ENCODE measurements at regions not wholly inside any gene's neighbourhood (a gene's known extent, or its start where the extent isn't known, plus 50 kb on each side); places are given as distances from the start of the nearest gene placed in this dataset.

- no peak overlapping the region for H3K4me3 ChIP-seq (ENCODE audit: low read length in 2 of 2)
- no peak for DNase-seq
- no peaks in the 10 kb centered on the region for H3K4me1 ChIP-seq (ENCODE audit: control insufficient read depth in 1 of 2, insufficient read depth in 2 of 2, low read length in 2 of 2)
- H3K9me3 ChIP-seq (ENCODE audit: control insufficient read depth, low read length) = peaks cover 1% of the 10 kb centered on the region
- no peaks in the 10 kb centered on the region for H3K36me3 ChIP-seq (ENCODE audit: control insufficient read depth in 1 of 2, insufficient read depth in 2 of 2, low read length in 1 of 2)
- WGBS, 2 donors = 17 to 18% methylated on average over 6 of the region's 6 CpGs
- no peak overlapping the region for H3K27ac ChIP-seq (ENCODE audit: low read depth in 1 of 2, low read length in 2 of 2)
- intact Hi-C loops (cut with DNase I) = loop anchor here in 1 of 2 donors (2.0 kb wide), 1 partner anchor 65 kb away; no protein-coding TSS in a partner anchor
- no peaks in the 10 kb centered on the region for H3K27me3 ChIP-seq (ENCODE audit: control insufficient read depth in 1 of 2, insufficient read depth in 2 of 2, low read length in 1 of 2)
- ATAC-seq (ENCODE audit: low FRiP score) = no peak
These were observed 489.8 kb upstream of the FLRT2 start for GRCh38 chr14:85040046-85040685.

- no peak for DNase-seq
- no peak for ATAC-seq (ENCODE audit: low FRiP score)
These were observed 488.3 kb upstream of the FLRT2 start for GRCh38 chr14:85041618-85042017.

GRCh38 chr14:85042301-85042700, 487.6 kb upstream of the FLRT2 start:
- no peak for ATAC-seq (ENCODE audit: low FRiP score)
- intact Hi-C loops (cut with DNase I) = no loop called here
- WGBS, 2 donors = 95 to 97% methylated on average over 1 of the region's 1 CpG

More at GRCh38 chr14:85041618-85042017, 488.3 kb upstream of the FLRT2 start:
- no peaks in the 10 kb centered on the region for H3K4me1 ChIP-seq (ENCODE audit: control insufficient read depth in 1 of 2, insufficient read depth in 2 of 2, low read length in 2 of 2)
- no peaks in the 10 kb centered on the region for H3K36me3 ChIP-seq (ENCODE audit: control insufficient read depth in 1 of 2, insufficient read depth in 2 of 2, low read length in 1 of 2)
- intact Hi-C loops (cut with DNase I) = loop anchor here in 1 of 2 donors (2.0 kb wide), 1 partner anchor 63 kb away; no protein-coding TSS in a partner anchor
- H3K9me3 ChIP-seq (ENCODE audit: control insufficient read depth, low read length) = peaks cover 1% of the 10 kb centered on the region
- H3K4me3 ChIP-seq (ENCODE audit: low read length in 2 of 2) = no peak overlapping the region
- H3K27ac ChIP-seq (ENCODE audit: low read depth in 1 of 2, low read length in 2 of 2) = no peak overlapping the region
- no peaks in the 10 kb centered on the region for H3K27me3 ChIP-seq (ENCODE audit: control insufficient read depth in 1 of 2, insufficient read depth in 2 of 2, low read length in 1 of 2)

DNA sequence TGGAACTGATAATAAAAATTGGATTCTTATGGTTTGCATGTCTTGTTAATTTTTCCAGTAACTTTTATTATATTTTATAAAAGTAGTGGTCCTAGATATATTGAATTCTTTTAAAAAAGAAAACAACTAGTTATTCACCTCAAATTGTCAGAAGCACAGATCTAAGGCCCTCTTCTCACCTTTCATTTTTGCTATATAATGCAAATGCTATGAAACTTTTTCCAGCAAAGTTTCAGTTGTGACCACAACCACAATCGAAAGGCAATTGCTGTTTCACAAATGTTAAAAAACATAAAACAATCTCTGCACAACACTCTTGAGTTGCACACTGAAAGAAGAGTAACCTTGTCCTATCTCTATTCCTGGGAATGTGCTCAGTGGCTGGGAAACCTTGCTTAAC, 479.8 kb upstream of the FLRT2 start:
- no peaks in the 10 kb centered on the region for H3K9me3 ChIP-seq (ENCODE audit: control insufficient read depth, low read length)
- 90 to 93% methylated on average over 1 of the region's 1 CpG for WGBS, 2 donors
- no peak overlapping the region for H3K4me3 ChIP-seq (ENCODE audit: low read length in 2 of 2)
- ATAC-seq (ENCODE audit: low FRiP score) (no peak), DNase-seq (no peak)
- H3K4me1 ChIP-seq (ENCODE audit: control insufficient read depth in 1 of 2, insufficient read depth in 2 of 2, low read length in 2 of 2) = no peaks in the 10 kb centered on the region
- no peak overlapping the region for H3K27ac ChIP-seq (ENCODE audit: low read depth in 1 of 2, low read length in 2 of 2)
- no peaks in the 10 kb centered on the region for H3K27me3 ChIP-seq (ENCODE audit: control insufficient read depth in 1 of 2, insufficient read depth in 2 of 2, low read length in 1 of 2)
- H3K36me3 ChIP-seq (ENCODE audit: control insufficient read depth in 1 of 2, insufficient read depth in 2 of 2, low read length in 1 of 2) = no peaks in the 10 kb centered on the region
- intact Hi-C loops (cut with DNase I) = no loop called here

More at GRCh38 chr14:85042301-85042700, 487.6 kb upstream of the FLRT2 start:
- H3K4me1 ChIP-seq (ENCODE audit: control insufficient read depth in 1 of 2, insufficient read depth in 2 of 2, low read length in 2 of 2) = no peaks in the 10 kb centered on the region
- no peaks in the 10 kb centered on the region for H3K36me3 ChIP-seq (ENCODE audit: control insufficient read depth in 1 of 2, insufficient read depth in 2 of 2, low read length in 1 of 2)
- peaks cover 1% of the 10 kb centered on the region for H3K9me3 ChIP-seq (ENCODE audit: control insufficient read depth, low read length)
- H3K27ac ChIP-seq (ENCODE audit: low read depth in 1 of 2, low read length in 2 of 2) = no peak overlapping the region
- DNase-seq = no peak
- no peaks in the 10 kb centered on the region for H3K27me3 ChIP-seq (ENCODE audit: control insufficient read depth in 1 of 2, insufficient read depth in 2 of 2, low read length in 1 of 2)
- H3K4me3 ChIP-seq (ENCODE audit: low read length in 2 of 2) = no peak overlapping the region

GRCh38 chr14:85052646-85053045, 477.3 kb upstream of the FLRT2 start:
- ATAC-seq (ENCODE audit: low FRiP score) (no peak), DNase-seq (no peak)
- no peaks in the 10 kb centered on the region for H3K27me3 ChIP-seq (ENCODE audit: control insufficient read depth in 1 of 2, insufficient read depth in 2 of 2, low read length in 1 of 2)
- no peak overlapping the region for H3K27ac ChIP-seq (ENCODE audit: low read depth in 1 of 2, low read length in 2 of 2)
- H3K9me3 ChIP-seq (ENCODE audit: control insufficient read depth, low read length) = no peaks in the 10 kb centered on the region
- H3K4me1 ChIP-seq (ENCODE audit: control insufficient read depth in 1 of 2, insufficient read depth in 2 of 2, low read length in 2 of 2) = no peaks in the 10 kb centered on the region
- no peak overlapping the region for H3K4me3 ChIP-seq (ENCODE audit: low read length in 2 of 2)
- intact Hi-C loops (cut with DNase I) = no loop called here
- no peaks in the 10 kb centered on the region for H3K36me3 ChIP-seq (ENCODE audit: control insufficient read depth in 1 of 2, insufficient read depth in 2 of 2, low read length in 1 of 2)
- 78 to 81% methylated on average over 2 of the region's 2 CpGs for WGBS, 2 donors

- H3K4me3 ChIP-seq (ENCODE audit: low read length in 2 of 2) = no peak overlapping the region
- H3K9me3 ChIP-seq (ENCODE audit: control insufficient read depth, low read length) = no peaks in the 10 kb centered on the region
- no peaks in the 10 kb centered on the region for H3K27me3 ChIP-seq (ENCODE audit: control insufficient read depth in 1 of 2, insufficient read depth in 2 of 2, low read length in 1 of 2)
- H3K27ac ChIP-seq (ENCODE audit: low read depth in 1 of 2, low read length in 2 of 2) = no peak overlapping the region
- ATAC-seq (ENCODE audit: low FRiP score) = no peak
- H3K36me3 ChIP-seq (ENCODE audit: control insufficient read depth in 1 of 2, insufficient read depth in 2 of 2, low read length in 1 of 2) = no peaks in the 10 kb centered on the region
- intact Hi-C loops (cut with DNase I) = no loop called here
- no peaks in the 10 kb centered on the region for H3K4me1 ChIP-seq (ENCODE audit: control insufficient read depth in 1 of 2, insufficient read depth in 2 of 2, low read length in 2 of 2)
- DNase-seq = no peak
These were observed 475.8 kb upstream of the FLRT2 start for GRCh38 chr14:85054178-85054577.

- Histone ChIP-seq H3K36me3 (ENCODE audit: control insufficient read depth in 1 of 2, insufficient read depth in 2 of 2, low read length in 1 of 2) (no peaks in the 10 kb centered on the region), H3K27me3 (ENCODE audit: control insufficient read depth in 1 of 2, insufficient read depth in 2 of 2, low read length in 1 of 2) (no peaks in the 10 kb centered on the region), H3K4me3 (ENCODE audit: low read length in 2 of 2) (no peak overlapping the region), H3K9me3 (ENCODE audit: control insufficient read depth, low read length) (no peaks in the 10 kb centered on the region), H3K4me1 (ENCODE audit: control insufficient read depth in 1 of 2, insufficient read depth in 2 of 2, low read length in 2 of 2) (no peaks in the 10 kb centered on the region), H3K27ac (ENCODE audit: low read depth in 1 of 2, low read length in 2 of 2) (no peak overlapping the region)
- ATAC-seq (ENCODE audit: low FRiP score) (no peak), DNase-seq (no peak)
- intact Hi-C loops (cut with DNase I) = no loop called here
- WGBS, 2 donors = 33% methylated on average over 1 of the region's 1 CpG
These were observed 473.7 kb upstream of the FLRT2 start for GRCh38 chr14:85056267-85056666.

DNA sequence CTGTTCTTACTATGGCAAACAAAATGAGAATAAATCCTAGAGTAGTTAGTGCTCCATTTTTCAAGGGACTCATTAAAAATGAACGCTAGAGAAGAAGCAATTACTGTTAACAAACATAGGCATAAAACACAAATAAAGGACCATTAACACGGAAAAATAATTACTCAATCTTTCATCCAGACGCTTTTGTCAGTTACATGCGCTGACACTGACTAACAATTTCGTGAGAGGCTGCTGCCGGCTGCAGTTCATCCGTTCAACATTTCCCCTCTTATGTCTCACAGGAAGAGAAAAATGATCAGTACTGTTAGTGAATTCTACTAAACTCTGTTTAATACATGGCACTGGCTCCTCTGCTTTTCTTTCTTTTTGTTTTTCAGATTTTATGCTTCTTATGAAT, 472.7 kb upstream of the FLRT2 start:
- ATAC-seq (ENCODE audit: low FRiP score) (no peak), DNase-seq (no peak)
- Histone ChIP-seq H3K27me3 (ENCODE audit: control insufficient read depth in 1 of 2, insufficient read depth in 2 of 2, low read length in 1 of 2) (no peaks in the 10 kb centered on the region), H3K9me3 (ENCODE audit: control insufficient read depth, low read length) (no peaks in the 10 kb centered on the region), H3K36me3 (ENCODE audit: control insufficient read depth in 1 of 2, insufficient read depth in 2 of 2, low read length in 1 of 2) (no peaks in the 10 kb centered on the region), H3K4me1 (ENCODE audit: control insufficient read depth in 1 of 2, insufficient read depth in 2 of 2, low read length in 2 of 2) (no peaks in the 10 kb centered on the region), H3K27ac (ENCODE audit: low read depth in 1 of 2, low read length in 2 of 2) (no peak overlapping the region), H3K4me3 (ENCODE audit: low read length in 2 of 2) (no peak overlapping the region)
- intact Hi-C loops (cut with DNase I) = no loop called here
- 62 to 64% methylated on average over 7 of the region's 7 CpGs for WGBS, 2 donors

GRCh38 chr14:85058150-85058549, 471.8 kb upstream of the FLRT2 start:
- DNase-seq (no peak), ATAC-seq (ENCODE audit: low FRiP score) (no peak)
- H3K9me3 ChIP-seq (ENCODE audit: control insufficient read depth, low read length) = no peaks in the 10 kb centered on the region
- intact Hi-C loops (cut with DNase I) = no loop called here
- no peak overlapping the region for H3K4me3 ChIP-seq (ENCODE audit: low read length in 2 of 2)
- H3K27me3 ChIP-seq (ENCODE audit: control insufficient read depth in 1 of 2, insufficient read depth in 2 of 2, low read length in 1 of 2) = no peaks in the 10 kb centered on the region
- no peak overlapping the region for H3K27ac ChIP-seq (ENCODE audit: low read depth in 1 of 2, low read length in 2 of 2)
- no peaks in the 10 kb centered on the region for H3K4me1 ChIP-seq (ENCODE audit: control insufficient read depth in 1 of 2, insufficient read depth in 2 of 2, low read length in 2 of 2)
- H3K36me3 ChIP-seq (ENCODE audit: control insufficient read depth in 1 of 2, insufficient read depth in 2 of 2, low read length in 1 of 2) = no peaks in the 10 kb centered on the region

Measured in aorta (tissue), 5 donors.